WTC11 (cell line): ENCODE measurements at regions not wholly inside any gene's neighbourhood (a gene's known extent, or its start where the extent isn't known, plus 50 kb on each side); places are given as distances from the start of the nearest gene placed in this dataset.

Experiments used
- FOXJ3 ChIP-seq: sonication (generic); formaldehyde crosslinking; IDR thresholded peaks from 2 replicates; pipeline ENCODE4 v1.9.0; 2021; ENCODE audit warnings: missing genetic modification reagents, mild to moderate bottlenecking, borderline replicate concordance
- NFE2L1 ChIP-seq: sonication (generic); formaldehyde crosslinking; IDR thresholded peaks from 2 replicates; pipeline ENCODE4 v1.8.1; 2023; ENCODE audit warnings: missing genetic modification reagents
- RELA ChIP-seq: sonication (generic); formaldehyde crosslinking; IDR thresholded peaks from 2 replicates; pipeline ENCODE4 v1.8.1; 2022; ENCODE audit warnings: missing genetic modification reagents, mild to moderate bottlenecking, borderline replicate concordance
- TCF7 ChIP-seq: sonication (generic); formaldehyde crosslinking; IDR thresholded peaks from 2 replicates; pipeline ENCODE4 v1.8.0; 2022; ENCODE audit warnings: mild to moderate bottlenecking, low read depth, missing genetic modification reagents, moderate library complexity
- ZNF263 ChIP-seq: sonication (generic); formaldehyde crosslinking; IDR thresholded peaks from 2 replicates; pipeline ENCODE4 v1.8.1; 2022; ENCODE audit warnings: low read depth, mild to moderate bottlenecking, moderate library complexity, missing genetic modification reagents
- TF ChIP-seq, protein P1 (sequence below): fragments of 200-600 bp; IDR thresholded peaks from 2 replicates; pipeline ENCODE4 v1.8.0; 2022; ENCODE audit warnings: antibody characterized with exemption
- TF ChIP-seq, protein P2 (sequence below): sonication (generic); formaldehyde crosslinking; IDR thresholded peaks from 2 replicates; pipeline ENCODE4 v1.8.1; 2023; ENCODE audit warnings: mild to moderate bottlenecking, missing genetic modification reagents, moderate library complexity
- TF ChIP-seq, protein P3 (sequence below): sonication (generic); formaldehyde crosslinking; IDR thresholded peaks from 2 replicates; pipeline ENCODE4 v1.8.0; 2022; ENCODE audit warnings: mild to moderate bottlenecking, missing genetic modification reagents
- TF ChIP-seq, protein P4 (sequence below): sonication (generic); formaldehyde crosslinking; IDR thresholded peaks from 2 replicates; pipeline ENCODE4 v1.8.1; 2023; ENCODE audit warnings: mild to moderate bottlenecking, missing genetic modification reagents
- TF ChIP-seq, protein P5 (sequence below): sonication (generic); formaldehyde crosslinking; IDR thresholded peaks from 2 replicates; pipeline ENCODE4 v1.8.0; 2023; ENCODE audit warnings: missing genetic modification reagents, mild to moderate bottlenecking, borderline replicate concordance
- TF ChIP-seq, protein P6 (sequence below): sonication (generic); formaldehyde crosslinking; IDR thresholded peaks from 2 replicates; pipeline ENCODE4 v1.8.0; 2022; ENCODE audit warnings: mild to moderate bottlenecking, missing genetic modification reagents

DNA sequence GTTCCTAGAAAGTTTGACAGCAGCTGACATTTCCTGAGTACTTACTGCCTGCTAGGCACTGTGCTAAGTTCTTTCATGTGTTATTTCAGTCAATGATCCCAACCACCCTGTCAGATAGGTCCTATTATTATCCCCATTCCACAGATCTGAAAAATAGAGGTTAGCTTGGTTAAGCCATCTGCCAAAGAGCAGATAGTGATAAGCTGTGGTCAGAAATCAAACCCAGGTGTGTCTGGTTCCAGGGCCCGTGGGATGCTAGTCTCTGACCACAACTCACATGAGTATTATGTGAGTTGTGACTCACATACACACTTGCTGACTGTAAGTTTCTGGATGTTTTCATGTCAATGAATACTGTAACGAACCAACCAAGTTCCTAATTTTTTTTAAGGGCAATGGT is 132.0 kb upstream of the APCDD1 start:
- TF ChIP-seq, protein P1, sequence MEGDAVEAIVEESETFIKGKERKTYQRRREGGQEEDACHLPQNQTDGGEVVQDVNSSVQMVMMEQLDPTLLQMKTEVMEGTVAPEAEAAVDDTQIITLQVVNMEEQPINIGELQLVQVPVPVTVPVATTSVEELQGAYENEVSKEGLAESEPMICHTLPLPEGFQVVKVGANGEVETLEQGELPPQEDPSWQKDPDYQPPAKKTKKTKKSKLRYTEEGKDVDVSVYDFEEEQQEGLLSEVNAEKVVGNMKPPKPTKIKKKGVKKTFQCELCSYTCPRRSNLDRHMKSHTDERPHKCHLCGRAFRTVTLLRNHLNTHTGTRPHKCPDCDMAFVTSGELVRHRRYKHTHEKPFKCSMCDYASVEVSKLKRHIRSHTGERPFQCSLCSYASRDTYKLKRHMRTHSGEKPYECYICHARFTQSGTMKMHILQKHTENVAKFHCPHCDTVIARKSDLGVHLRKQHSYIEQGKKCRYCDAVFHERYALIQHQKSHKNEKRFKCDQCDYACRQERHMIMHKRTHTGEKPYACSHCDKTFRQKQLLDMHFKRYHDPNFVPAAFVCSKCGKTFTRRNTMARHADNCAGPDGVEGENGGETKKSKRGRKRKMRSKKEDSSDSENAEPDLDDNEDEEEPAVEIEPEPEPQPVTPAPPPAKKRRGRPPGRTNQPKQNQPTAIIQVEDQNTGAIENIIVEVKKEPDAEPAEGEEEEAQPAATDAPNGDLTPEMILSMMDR, result no peak
- TF ChIP-seq RELA (CRISPR knock-in tag) (no peak), NFE2L1 (no peak), TCF7 (CRISPR knock-in tag) (no peak), FOXJ3 (CRISPR knock-in tag) (no peak), ZNF263 (no peak)
- TF ChIP-seq, protein P2, sequence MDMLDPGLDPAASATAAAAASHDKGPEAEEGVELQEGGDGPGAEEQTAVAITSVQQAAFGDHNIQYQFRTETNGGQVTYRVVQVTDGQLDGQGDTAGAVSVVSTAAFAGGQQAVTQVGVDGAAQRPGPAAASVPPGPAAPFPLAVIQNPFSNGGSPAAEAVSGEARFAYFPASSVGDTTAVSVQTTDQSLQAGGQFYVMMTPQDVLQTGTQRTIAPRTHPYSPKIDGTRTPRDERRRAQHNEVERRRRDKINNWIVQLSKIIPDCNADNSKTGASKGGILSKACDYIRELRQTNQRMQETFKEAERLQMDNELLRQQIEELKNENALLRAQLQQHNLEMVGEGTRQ (CRISPR knock-in tag), result no peak
- TF ChIP-seq, protein P3, sequence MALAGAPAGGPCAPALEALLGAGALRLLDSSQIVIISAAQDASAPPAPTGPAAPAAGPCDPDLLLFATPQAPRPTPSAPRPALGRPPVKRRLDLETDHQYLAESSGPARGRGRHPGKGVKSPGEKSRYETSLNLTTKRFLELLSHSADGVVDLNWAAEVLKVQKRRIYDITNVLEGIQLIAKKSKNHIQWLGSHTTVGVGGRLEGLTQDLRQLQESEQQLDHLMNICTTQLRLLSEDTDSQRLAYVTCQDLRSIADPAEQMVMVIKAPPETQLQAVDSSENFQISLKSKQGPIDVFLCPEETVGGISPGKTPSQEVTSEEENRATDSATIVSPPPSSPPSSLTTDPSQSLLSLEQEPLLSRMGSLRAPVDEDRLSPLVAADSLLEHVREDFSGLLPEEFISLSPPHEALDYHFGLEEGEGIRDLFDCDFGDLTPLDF, result no peak
- TF ChIP-seq, protein P4, sequence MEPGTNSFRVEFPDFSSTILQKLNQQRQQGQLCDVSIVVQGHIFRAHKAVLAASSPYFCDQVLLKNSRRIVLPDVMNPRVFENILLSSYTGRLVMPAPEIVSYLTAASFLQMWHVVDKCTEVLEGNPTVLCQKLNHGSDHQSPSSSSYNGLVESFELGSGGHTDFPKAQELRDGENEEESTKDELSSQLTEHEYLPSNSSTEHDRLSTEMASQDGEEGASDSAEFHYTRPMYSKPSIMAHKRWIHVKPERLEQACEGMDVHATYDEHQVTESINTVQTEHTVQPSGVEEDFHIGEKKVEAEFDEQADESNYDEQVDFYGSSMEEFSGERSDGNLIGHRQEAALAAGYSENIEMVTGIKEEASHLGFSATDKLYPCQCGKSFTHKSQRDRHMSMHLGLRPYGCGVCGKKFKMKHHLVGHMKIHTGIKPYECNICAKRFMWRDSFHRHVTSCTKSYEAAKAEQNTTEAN (CRISPR knock-in tag), result no peak
- TF ChIP-seq, protein P5, sequence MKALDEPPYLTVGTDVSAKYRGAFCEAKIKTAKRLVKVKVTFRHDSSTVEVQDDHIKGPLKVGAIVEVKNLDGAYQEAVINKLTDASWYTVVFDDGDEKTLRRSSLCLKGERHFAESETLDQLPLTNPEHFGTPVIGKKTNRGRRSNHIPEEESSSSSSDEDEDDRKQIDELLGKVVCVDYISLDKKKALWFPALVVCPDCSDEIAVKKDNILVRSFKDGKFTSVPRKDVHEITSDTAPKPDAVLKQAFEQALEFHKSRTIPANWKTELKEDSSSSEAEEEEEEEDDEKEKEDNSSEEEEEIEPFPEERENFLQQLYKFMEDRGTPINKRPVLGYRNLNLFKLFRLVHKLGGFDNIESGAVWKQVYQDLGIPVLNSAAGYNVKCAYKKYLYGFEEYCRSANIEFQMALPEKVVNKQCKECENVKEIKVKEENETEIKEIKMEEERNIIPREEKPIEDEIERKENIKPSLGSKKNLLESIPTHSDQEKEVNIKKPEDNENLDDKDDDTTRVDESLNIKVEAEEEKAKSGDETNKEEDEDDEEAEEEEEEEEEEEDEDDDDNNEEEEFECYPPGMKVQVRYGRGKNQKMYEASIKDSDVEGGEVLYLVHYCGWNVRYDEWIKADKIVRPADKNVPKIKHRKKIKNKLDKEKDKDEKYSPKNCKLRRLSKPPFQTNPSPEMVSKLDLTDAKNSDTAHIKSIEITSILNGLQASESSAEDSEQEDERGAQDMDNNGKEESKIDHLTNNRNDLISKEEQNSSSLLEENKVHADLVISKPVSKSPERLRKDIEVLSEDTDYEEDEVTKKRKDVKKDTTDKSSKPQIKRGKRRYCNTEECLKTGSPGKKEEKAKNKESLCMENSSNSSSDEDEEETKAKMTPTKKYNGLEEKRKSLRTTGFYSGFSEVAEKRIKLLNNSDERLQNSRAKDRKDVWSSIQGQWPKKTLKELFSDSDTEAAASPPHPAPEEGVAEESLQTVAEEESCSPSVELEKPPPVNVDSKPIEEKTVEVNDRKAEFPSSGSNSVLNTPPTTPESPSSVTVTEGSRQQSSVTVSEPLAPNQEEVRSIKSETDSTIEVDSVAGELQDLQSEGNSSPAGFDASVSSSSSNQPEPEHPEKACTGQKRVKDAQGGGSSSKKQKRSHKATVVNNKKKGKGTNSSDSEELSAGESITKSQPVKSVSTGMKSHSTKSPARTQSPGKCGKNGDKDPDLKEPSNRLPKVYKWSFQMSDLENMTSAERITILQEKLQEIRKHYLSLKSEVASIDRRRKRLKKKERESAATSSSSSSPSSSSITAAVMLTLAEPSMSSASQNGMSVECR (CRISPR knock-in tag), result no peak
- TF ChIP-seq, protein P6, sequence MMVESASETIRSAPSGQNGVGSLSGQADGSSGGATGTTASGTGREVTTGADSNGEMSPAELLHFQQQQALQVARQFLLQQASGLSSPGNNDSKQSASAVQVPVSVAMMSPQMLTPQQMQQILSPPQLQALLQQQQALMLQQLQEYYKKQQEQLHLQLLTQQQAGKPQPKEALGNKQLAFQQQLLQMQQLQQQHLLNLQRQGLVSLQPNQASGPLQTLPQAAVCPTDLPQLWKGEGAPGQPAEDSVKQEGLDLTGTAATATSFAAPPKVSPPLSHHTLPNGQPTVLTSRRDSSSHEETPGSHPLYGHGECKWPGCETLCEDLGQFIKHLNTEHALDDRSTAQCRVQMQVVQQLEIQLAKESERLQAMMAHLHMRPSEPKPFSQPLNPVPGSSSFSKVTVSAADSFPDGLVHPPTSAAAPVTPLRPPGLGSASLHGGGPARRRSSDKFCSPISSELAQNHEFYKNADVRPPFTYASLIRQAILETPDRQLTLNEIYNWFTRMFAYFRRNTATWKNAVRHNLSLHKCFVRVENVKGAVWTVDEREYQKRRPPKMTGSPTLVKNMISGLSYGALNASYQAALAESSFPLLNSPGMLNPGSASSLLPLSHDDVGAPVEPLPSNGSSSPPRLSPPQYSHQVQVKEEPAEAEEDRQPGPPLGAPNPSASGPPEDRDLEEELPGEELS, result no peak
